GM18868 (cell line): ENCODE measurements at regions not wholly inside any gene's neighbourhood (a gene's known extent, or its start where the extent isn't known, plus 50 kb on each side); places are given as distances from the start of the nearest gene placed in this dataset.
"Not testable (repeated sequence)": the region's sequence is repeated elsewhere in the genome, so short reads cannot be mapped to it uniquely, and the experiment has no call there.

Source experiments
- ATAC-seq: cut with Tn5 transposase; IDR thresholded peaks from one replicate; pipeline ENCODE4 v1.9.1; 2021; ENCODE audit warnings: mild to moderate bottlenecking, moderate library complexity; ENCODE audit not compliant: unreplicated experiment

DNA sequence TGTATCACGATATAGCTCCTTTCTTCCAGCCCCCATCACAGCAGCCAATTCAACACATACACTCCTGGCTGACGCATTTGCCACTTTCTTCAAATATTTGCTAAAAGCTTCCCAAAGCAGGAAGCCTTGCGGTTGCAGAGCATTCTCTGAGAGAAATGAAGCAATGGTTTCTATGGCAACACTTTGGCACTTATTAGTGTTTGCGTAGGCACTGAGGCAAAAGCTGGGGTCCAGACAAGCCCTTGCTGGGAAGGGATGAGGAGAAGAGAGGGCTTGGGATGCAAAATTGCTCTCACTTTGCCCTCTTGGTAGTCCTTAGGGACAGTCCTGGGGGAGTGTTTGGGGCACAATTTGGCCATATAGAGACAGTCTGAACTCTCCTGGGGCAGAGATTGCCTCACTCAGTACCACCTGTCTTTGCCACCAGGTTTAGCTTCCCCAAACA is 55.0 kb upstream of the PAK3 start:
- peak; percentile 75 for ATAC-seq

DNA sequence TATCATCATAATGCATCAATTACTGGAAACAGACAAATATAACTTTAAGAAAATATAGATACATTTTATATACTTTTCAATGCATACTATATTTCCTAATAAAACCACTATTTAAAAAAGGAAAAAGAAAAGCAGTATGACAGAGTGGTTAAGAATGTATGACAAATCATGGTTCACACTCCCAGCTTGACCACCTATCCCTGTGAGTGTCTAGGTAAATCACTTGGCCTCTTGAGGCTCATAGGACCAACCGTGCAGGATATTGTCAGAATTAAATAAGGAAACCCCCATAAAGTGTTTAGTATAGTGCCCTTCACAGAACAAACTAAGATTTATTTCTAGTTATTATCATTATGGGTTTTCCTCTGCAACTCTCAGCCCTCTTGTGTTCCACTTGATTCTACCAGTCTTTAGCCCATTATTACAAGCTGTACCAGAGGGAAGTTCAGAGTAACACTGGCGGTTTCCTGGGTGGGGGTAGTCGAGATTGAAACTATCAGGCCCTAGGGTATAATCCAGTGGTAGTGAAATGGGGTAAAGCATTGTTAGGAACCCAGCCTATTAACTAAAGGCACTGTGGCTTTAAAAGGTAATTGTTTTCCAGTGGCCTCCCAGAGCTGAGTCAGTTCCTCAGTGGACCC is 55.5 kb upstream of the PAK3 start:
- ATAC-seq = peak; percentile 25

DNA sequence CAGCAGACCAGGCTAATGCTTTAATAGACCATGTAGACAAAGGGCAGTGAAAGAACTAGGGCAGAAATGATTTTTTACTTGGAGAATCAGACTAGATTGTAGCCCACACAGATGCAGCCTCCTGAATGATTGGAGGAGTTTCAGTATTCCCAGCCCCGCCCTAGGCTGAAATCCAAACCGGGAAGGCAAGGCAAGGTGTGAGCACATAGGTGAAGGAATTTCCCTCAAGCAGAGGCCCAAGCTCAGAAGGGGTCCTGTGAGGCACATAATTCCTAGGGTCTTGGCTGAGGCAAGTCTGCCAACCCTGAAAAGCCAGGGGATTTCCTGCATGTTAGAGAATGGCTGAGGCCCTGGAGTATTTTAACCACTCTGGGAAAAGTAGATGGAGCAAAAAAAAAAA is 56.4 kb upstream of the PAK3 start:
- no peak for ATAC-seq

DNA sequence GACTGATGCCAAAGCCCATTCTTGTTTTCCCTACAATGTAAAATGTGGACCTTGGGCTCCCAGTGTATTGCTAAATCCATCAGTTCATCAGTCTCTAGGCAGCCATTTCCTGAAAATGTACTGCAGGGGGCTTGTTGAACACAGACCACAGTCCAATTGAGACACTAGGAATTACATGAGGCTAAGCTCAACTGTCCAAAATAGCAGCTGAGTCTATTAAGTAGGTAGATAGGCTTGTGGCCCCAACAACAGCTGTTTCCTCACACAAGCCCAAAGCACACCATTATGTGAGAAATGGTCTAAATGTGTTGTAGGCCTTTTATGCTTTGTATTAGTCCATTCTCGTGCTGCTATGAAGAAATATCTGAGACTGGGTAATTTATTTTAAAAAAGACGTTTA is 60.0 kb upstream of the PAK3 start:
- no peak for ATAC-seq

DNA sequence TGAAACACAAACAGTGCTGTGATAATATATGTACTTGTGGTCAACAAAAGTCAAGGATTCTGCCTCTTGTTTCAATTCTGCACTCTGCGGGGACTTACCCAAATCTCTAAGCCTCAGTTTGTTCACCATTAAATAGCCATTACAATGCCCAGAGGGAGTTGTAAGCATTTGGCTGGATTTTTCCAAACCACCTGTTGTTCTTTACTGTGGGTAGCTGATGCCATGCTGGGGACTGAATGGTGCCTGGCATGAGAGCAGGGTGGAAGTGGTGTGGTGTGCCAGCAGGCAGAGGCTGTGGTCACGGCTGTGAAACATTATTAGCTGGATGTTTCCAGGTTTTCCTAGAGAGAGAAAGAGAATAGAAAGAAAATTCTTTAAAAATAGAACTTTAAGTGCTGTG is 60.7 kb upstream of the PAK3 start:
- no peak for ATAC-seq

DNA sequence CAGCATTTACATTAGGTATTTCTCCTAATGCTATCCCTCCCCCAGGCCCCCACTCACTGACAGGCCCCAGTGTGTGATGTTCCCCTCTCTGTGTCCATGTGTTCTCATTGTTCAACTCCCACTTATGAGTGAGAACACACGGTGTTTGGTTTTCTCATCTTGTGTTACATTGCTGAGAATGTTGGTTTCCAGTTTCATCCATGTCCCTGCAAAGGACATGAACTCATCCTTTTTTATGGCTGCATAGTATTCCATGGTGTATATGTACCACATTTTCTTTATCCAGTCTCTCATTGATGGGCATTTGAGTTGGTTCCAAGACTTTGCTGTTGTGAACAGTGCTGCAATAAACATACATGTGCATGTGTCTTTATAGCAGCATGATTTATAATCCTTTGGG is 73.0 kb upstream of the PAK3 start:
- not testable (repeated sequence) for ATAC-seq

DNA sequence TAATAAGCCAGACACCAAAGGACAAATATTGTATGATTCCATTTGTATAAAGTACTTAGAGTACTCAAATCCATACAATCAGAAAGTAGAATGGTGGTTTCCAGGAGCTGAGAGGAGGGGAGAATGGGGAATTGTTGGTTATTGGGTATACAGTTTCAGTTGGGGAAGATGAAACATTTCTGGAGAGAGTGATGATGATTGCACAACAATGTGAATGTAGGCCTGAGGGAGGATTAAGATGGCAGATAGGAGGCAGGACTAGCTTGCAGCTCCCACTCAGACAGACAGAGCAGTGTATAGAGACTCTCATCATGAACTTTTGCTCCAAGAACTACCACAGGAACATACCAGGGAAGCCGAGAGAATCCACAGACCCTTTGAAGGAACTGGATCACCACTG is 75.7 kb upstream of the PAK3 start:
- ATAC-seq = no peak

DNA sequence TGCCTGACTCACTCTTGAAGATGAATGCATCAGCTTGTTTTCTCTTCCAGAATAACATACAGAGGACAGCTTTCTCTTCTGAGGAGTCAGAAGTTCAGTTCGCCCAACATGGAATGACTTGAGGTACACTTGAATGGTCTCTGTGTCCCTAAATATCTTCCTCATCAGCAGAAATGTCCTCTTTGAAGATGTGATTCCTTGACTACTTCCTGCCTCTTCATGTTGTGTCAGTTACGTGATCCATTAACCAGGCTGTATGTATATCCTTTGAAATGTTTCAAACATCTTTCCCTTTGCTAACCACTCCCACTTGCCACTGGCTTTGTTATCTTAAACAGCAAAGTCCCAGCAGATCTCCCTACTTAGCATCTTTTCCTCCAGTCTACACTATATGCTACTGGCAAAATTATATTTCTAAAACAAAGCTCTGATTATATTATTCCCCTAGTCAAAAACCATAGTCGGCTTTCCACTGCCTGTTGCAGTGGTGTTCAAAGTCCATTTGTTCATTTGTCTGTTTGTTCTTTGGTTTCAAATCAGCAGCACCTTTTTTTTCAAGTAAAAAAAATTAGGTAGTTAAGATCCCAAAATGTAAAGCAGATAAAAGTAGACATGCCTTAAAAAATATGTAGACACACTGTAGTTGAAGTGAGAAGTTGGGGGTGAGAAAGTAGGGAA is 82.1 kb upstream of the PAK3 start:
- ATAC-seq = no peak

DNA sequence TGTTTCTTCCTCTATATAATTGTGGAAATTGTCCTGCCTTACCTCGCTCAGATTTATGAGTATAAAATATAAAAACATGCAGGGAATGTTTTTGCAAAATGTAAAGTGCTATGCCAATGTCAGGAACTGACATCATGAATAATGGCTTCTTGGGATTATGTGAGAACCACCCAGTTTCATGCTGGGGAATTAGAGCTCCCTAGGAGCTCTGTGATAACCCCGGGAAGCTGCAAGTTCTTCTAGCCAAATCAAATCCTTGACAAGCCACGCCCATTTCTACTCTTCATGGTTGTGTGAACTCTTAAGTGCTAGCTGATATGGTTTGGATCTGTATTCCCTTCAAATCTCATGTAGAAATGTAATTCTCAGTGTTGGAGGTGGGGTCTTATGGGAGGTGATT is 85.9 kb upstream of the PAK3 start:
- ATAC-seq = no peak

DNA sequence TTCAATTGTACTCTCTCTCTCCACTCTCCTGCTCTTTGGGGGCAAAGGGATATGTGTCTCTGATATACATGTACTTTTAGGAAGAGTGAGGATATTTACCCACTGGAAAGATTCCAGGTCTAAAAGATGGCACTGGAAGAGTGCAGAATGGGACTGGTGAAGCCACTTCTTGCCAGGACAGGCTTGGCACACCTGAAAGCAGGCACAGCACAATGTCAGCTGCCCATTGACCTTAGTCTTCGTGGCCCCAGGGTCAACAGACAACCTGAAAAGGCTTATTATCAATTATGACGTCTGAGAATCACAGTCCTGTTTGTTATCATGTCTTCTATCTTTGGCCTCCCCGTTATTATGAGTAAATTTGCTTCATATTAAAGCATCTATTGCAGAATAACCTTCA is 86.7 kb upstream of the PAK3 start:
- ATAC-seq = no peak

DNA sequence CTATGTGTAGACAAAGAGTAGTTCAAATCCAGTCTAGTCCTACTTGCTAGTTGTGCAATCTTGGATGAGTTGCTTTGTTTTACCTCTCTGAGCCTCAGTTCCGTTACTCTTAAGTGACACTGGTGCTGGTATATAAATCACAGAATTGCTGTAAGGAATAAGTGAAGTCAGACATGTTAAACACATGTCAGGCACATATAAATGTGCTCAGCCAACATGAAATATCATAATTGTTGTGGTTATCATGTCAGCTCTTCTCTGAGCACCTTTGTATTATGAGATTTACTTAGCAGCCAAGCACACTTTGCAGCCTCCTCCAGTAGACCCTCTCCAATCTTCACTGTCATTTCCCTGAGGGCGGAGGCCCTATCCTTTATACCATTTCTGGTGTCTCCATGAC is 87.9 kb upstream of the PAK3 start:
- ATAC-seq = no peak

DNA sequence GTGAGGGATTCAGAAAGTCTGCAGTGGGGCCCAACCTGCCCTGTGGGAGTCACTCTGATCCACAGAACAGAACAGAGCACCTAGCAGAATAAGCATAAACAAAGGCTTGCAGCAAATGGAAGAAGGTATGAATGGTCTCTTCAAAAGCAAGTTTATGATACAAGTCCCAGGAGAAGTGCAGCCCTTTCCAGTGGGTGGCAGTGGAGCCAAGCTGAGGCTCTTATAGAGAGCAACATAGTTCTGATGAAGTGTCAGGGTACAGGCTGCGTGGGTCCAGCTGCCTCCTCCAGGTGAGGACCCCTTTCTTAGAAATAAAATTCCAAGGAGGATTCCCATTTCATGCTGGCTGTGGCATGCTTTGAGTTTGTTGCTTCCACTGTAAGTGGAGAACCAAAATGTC is 88.8 kb upstream of the PAK3 start:
- ATAC-seq = no peak

DNA sequence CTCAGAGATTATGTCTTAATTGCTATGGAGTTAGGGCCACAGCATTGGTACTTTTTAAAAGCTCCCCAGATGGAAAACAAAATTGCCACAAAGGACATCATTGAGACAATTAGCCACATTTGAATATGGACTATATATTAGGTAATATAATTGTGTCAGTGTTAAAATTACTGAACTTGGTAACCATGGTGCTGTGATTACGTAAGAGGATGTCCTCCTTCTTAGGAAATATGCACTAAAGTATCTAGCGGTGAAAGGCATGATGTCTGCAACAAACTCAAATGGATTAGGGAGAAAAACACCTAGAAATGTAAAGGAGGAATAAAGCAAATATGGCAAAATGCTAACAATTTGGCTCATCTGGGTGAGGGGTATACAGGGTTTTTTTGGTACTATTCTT is 89.9 kb upstream of the PAK3 start:
- no peak for ATAC-seq

DNA sequence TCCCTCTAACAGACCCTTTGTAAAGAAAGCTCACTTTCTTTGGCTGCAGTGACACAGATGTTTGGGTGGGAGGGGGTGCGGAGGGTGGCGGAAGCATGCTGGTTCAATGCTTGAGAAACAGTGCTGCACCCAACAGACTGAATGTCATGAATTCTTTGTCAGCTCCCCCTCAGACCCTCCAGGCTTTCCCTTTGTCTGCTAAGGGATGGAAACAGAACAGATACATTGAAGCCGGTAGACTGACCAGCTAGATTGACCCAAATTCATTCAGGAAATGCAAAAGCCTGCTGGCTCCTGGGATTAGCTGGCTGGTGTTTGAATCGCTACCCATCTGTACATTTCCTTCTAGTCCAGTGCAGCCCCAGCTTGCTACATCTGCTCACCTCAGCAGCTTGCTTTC is 90.8 kb upstream of the PAK3 start:
- no peak for ATAC-seq

DNA sequence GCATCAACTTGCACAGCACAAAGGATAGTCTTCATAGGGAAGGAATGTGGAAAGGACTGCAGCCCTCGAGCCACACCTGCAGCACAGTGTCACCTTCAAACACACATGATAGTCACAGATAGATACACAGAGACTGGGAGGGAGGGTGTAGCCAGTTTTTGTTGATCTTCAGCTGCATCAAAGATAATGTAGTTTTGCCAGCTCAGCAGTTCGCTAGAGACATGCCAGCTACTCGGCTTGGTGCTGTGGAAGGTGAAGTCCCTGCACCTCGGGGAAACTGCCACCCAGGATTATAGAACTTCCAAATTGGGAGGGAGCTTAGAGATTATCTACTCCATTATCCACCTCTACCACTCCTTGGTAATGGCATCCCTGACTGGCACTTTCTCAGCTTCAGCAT is 92.9 kb upstream of the PAK3 start:
- no peak for ATAC-seq

DNA sequence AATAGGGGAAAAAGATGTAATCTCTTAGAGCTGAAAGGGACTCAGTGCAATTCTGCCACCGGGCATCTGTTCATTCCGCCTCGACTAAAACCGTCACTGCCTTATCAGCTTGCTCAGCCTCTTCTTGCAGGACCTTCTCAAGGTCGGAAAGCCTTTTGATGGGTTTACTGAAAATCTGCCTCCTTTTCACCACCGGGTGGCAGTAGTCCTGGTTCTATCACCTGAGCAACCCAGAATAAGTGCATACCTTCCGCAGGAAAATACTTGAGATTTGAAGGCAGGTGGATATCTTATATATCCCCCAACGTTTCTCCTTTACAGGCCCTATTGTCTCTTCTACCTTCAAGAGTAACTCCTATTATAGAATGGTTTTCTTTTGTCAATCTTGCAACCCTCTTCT is 103.4 kb upstream of the PAK3 start:
- peak; percentile 77 for ATAC-seq

DNA sequence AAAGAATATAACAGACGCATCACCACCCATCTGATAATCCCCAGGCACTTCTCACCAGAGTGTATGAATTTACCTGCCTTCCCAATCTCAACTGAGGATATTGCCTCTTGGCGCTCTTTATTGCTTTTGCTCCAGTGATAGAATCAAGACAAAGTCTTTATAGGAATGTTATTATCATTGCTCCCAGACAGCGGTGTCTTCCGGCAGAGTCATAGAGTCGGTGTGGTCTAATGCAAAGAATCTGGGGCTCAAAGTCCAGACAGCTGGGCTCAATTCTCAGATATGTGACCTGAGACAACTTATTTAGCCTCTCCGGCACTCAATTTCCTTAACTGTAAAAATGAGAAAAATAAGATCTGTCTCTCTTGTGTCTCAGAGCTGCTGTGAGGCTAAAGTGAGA is 106.1 kb upstream of the PAK3 start:
- no peak for ATAC-seq

DNA sequence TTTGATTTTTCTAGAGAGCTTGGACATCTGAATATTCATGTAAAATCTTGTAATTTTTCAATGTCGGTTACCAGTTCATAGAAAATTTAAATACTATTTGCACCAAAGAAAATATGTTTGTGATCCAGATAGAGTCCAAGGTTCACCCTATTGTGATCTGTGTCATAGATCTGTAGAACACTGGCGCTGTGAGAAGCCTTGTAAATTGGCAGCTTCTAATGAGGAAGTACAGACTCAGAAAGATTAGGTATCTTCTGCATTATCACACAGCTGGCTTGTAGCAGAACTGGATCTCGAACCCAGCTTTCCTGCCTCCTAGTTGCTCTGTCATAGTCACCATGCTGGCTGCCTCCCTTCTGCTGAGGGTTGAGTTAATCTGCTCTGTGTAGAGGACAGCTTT is 106.5 kb upstream of the PAK3 start:
- ATAC-seq = no peak

DNA sequence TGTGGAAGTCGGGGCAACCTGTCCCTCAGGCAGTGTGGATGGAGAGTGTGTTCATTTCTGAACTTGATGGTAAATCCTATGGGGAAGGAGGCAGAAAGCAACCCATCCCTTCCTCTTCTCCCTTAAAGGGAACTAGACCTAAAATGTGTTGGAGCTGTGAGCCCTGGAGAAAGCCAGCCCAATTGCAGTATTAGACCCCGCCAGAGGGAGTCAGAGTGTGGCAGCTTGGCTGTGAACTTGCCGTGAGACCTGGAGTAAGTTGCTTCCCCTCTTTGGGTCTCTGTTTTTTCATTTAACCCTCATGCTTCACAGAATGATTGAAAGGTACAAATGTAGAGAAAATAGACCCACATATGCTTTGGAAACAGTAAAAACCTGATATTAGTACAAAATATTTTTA is 108.7 kb upstream of the PAK3 start:
- ATAC-seq = no peak

DNA sequence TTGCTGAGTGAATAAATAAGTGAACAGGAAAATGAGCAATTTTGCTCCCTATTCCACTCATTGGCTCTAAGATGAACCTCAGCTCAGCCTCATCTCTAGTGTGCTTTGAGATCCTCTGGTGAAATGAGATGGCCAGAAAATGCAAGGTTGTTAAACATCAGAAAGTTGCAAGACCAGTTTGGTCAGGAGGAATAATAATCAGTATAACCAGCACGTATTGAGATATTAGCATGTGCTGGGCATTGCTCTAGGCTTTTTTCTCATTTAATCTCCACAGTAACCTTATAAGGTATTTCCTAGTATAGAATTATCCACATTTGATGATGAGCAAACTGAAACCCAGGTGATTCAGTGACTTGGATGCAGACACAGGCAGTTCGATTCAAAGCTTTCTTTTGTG is 110.5 kb upstream of the PAK3 start:
- no peak for ATAC-seq

DNA sequence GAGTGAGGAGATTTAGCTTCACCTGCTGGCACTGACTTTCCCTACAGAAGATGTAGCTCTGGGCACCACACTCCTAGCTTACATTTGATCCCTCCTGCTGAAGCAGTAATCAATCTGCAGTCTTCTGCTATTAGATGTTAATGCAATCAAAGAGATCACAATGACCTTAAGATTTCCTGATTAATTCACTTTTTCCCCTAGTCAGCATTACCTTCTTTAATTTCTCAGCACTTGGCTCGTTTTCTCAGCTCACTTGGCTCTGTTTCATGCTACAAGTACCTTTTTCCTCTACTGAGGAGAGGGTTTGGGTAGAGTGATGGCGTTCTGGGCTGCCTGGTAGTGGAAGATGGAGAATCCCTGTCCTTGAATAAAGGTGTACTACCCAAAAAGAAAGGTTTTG is 113.0 kb upstream of the PAK3 start:
- no peak for ATAC-seq

DNA sequence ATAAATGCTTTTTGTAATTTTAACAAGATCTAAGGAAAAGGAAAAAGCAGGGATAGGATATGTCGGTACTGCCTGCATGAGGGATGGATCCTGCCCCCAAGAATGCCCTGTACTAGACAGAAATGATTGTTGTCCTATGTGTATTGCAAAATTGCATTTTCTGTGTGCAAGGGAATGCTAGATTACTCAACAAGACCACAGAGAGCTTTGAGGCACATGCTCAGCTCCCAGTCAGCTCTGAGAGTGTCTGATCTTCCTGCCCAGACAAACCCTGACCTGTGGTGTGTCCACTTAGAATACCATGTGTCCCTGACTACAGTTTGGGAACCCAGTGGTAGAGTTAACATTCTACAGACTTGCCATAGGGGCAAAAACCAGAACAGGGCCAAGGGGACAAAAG is 129.2 kb upstream of the PAK3 start:
- ATAC-seq = no peak

DNA sequence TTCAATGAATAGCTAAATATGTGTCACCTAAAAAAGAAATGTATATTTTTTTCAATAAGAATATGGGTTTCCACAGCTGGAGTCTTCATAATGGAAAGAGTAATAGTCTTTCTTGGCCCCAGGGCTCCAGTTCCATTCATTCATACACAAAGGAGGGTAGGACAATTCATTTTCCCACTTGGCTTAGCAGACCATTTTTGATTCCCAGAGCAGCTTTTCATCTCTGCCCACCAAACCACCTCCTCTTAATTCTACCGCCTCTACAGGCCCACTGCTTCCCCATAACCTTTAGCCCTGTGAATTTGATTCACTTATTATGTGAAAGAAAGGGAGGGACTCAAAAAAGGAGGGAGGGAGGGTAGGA is 129.9 kb upstream of the PAK3 start:
- ATAC-seq = no peak
